ENCODE measurements at regions not wholly inside any gene's neighbourhood (a gene's known extent, or its start where the extent isn't known, plus 50 kb on each side); places are given as distances from the start of the nearest gene placed in this dataset.

DNA sequence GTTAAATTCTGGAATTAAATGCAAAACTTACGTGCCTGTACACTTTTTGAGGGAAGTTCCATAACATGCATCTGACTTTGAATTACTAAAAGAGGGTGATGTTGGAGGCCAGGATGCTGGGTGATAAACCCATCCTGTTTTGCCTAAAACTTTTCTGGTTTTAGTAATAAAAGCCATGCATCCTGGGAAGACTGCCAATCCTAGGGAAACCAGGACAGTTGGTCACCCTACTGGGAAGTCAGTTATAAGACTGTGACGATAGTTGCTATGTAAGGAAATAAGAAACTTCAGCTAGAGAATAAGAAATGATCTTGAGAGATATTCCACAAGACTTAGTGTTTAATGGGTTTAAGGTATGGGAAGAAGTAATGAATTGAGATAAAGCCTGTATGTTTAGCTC lies 336.6 kb upstream of the LYPLAL1 start:
- H3K9me3 ChIP-seq (replicated peaks; ENCODE audit: control insufficient read depth, insufficient read depth, low read length), result no peaks in the 10 kb centered on the region
- 18% methylated on average over 2 of the region's 2 CpGs for WGBS (ENCODE audit: insufficient coverage, insufficient replicate concordance, low lambda C conversion rate, missing lambda C conversion rate)

More for the DNA sequence above, 336.6 kb upstream of the LYPLAL1 start:
- H3K36me3 ChIP-seq (ENCODE audit: control insufficient read depth in 2 of 2, insufficient read depth in 2 of 2, low read length in 1 of 2), result no peaks in the 10 kb centered on the region
- no peaks in the 10 kb centered on the region for H3K79me2 ChIP-seq (ENCODE audit: control insufficient read depth, insufficient read depth, low read length)
- intact Hi-C loops (cut with micrococcal nuclease; ENCODE audit: unreplicated experiment) (no loop called here), in situ Hi-C loops (cut with MboI) (no loop called here)
- H4K20me1 ChIP-seq (ENCODE audit: control insufficient read depth, insufficient read depth), result no peaks in the 10 kb centered on the region
- no TSS peak for BruUV-seq (replicated peaks)
- H3K4me1 ChIP-seq (ENCODE audit: control insufficient read depth, insufficient read depth, low read length), result no peaks in the 10 kb centered on the region
- no peak overlapping the region for H3K4me3 ChIP-seq
- TF ChIP-seq, protein P1, sequence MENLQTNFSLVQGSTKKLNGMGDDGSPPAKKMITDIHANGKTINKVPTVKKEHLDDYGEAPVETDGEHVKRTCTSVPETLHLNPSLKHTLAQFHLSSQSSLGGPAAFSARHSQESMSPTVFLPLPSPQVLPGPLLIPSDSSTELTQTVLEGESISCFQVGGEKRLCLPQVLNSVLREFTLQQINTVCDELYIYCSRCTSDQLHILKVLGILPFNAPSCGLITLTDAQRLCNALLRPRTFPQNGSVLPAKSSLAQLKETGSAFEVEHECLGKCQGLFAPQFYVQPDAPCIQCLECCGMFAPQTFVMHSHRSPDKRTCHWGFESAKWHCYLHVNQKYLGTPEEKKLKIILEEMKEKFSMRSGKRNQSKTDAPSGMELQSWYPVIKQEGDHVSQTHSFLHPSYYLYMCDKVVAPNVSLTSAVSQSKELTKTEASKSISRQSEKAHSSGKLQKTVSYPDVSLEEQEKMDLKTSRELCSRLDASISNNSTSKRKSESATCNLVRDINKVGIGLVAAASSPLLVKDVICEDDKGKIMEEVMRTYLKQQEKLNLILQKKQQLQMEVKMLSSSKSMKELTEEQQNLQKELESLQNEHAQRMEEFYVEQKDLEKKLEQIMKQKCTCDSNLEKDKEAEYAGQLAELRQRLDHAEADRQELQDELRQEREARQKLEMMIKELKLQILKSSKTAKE (IDR thresholded peaks at IDR 0.05; ENCODE audit: low read depth, poor library complexity, severe bottlenecking), result no peak
- TF ChIP-seq, protein P2, sequence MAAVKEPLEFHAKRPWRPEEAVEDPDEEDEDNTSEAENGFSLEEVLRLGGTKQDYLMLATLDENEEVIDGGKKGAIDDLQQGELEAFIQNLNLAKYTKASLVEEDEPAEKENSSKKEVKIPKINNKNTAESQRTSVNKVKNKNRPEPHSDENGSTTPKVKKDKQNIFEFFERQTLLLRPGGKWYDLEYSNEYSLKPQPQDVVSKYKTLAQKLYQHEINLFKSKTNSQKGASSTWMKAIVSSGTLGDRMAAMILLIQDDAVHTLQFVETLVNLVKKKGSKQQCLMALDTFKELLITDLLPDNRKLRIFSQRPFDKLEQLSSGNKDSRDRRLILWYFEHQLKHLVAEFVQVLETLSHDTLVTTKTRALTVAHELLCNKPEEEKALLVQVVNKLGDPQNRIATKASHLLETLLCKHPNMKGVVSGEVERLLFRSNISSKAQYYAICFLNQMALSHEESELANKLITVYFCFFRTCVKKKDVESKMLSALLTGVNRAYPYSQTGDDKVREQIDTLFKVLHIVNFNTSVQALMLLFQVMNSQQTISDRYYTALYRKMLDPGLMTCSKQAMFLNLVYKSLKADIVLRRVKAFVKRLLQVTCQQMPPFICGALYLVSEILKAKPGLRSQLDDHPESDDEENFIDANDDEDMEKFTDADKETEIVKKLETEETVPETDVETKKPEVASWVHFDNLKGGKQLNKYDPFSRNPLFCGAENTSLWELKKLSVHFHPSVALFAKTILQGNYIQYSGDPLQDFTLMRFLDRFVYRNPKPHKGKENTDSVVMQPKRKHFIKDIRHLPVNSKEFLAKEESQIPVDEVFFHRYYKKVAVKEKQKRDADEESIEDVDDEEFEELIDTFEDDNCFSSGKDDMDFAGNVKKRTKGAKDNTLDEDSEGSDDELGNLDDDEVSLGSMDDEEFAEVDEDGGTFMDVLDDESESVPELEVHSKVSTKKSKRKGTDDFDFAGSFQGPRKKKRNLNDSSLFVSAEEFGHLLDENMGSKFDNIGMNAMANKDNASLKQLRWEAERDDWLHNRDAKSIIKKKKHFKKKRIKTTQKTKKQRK (IDR thresholded peaks at IDR 0.05; ENCODE audit: low read depth, low read length), result no peak
- ChIA-PET POLR2A (no interaction called here), SMC1A (ENCODE audit: uncharacterized antibody, unreplicated experiment) (no interaction called here), RAD21 (ENCODE audit: unreplicated experiment) (no interaction called here), CTCF (no interaction called here)
- H3K9ac ChIP-seq (ENCODE audit: control insufficient read depth, insufficient read depth, low read length), result no peak overlapping the region
- ATAC-seq, result no peak
- H2AFZ ChIP-seq (ENCODE audit: control insufficient read depth, low read depth, low read length), result no peak overlapping the region
- H3K4me2 ChIP-seq (ENCODE audit: control insufficient read depth, insufficient read depth), result no peak overlapping the region
- H3K27ac ChIP-seq (ENCODE audit: control insufficient read depth, insufficient read depth), result no peak overlapping the region
- no peak for DNase-seq (ENCODE audit: low read depth, low spot score)
- FAIRE-seq, result no peak
- H3K27me3 ChIP-seq (replicated peaks in 1 of 2; ENCODE audit: control insufficient read depth in 2 of 2, insufficient read depth in 2 of 2, low read length in 1 of 2), result no peaks in the 10 kb centered on the region

Measured in GM12878 (cell line).